ENCODE measurements at regions not wholly inside any gene's neighbourhood (a gene's known extent, or its start where the extent isn't known, plus 50 kb on each side); places are given as distances from the start of the nearest gene placed in this dataset.

DNA sequence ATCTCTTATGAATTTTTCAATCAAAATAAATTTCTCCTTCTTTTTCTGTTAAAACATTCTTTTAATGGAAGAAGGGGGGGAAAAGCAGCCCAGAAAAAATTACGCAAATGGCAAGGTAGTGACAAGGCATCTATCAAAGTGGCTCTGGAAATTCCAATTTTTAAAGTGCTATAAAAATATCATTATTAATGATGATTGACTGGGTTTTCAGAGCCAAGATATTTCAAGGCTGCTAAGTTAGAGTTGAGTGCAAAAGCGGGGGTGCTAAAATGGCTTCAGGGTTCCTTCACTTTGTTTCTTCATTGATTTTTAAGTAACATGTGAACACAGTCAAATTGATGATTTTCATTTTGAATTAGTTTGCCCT lies 171.6 kb upstream of the CITED2 start:
- TF ChIP-seq, protein P1, sequence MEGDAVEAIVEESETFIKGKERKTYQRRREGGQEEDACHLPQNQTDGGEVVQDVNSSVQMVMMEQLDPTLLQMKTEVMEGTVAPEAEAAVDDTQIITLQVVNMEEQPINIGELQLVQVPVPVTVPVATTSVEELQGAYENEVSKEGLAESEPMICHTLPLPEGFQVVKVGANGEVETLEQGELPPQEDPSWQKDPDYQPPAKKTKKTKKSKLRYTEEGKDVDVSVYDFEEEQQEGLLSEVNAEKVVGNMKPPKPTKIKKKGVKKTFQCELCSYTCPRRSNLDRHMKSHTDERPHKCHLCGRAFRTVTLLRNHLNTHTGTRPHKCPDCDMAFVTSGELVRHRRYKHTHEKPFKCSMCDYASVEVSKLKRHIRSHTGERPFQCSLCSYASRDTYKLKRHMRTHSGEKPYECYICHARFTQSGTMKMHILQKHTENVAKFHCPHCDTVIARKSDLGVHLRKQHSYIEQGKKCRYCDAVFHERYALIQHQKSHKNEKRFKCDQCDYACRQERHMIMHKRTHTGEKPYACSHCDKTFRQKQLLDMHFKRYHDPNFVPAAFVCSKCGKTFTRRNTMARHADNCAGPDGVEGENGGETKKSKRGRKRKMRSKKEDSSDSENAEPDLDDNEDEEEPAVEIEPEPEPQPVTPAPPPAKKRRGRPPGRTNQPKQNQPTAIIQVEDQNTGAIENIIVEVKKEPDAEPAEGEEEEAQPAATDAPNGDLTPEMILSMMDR (IDR thresholded peaks at IDR 0.05), result no peak
- Mint-ChIP-seq H3K36me3 (ENCODE audit: low read depth) (no peaks in the 10 kb centered on the region), H3K4me1 (no peaks in the 10 kb centered on the region), H3K4me3 (no peak overlapping the region), H3K27ac (no peak overlapping the region), H3K9me3 (no peaks in the 10 kb centered on the region), H3K27me3 (no peaks in the 10 kb centered on the region)
- ChIA-PET POLR2A (no interaction called here), CTCF (no interaction called here)
- DNase-seq (no peak), ATAC-seq (ENCODE audit: low read depth) (no peak)
- intact Hi-C loops (cut with micrococcal nuclease), result no loop called here

DNA sequence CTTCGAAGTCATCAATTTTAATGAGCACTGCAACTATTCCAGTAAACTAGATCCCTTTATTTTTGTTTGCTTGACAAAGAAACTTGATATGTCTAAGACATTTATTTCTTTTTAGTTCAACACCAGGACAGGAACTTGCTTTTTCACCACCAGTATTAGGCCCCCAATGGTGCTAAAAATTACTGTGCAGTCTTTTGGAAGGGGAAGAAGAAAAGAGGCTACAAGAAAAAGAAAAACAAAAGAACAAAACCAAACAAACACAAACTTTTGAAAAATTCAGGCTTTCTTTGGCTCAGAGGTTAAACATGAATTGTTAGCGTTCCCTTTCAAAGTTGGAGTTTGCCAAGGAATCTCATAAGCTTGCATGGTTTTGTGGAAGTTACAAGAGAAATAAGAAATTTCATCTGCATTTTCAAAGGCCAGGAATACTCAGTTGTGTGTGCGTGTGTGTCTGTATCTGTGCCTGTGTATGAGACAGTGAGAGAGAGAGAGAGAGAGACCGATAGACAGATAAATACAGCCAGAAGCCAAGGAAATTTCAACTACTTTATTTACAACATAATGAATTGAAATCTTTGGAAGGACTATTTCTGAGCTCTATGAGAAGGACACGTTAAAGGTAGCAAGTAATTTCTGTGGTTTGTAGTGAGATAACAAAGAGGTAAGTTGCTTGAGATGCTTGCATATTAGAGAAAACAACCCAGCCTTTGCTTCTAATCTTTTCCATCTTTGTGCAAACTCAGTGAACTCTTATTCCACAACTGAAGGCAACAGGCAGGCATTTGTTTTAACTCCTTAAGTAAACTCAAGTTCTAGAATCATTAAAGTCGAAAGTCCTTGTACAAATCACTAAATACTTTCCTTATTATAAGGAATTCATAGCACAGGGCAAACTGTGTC lies 171.0 kb upstream of the CITED2 start:
- H3K36me3 Mint-ChIP-seq (ENCODE audit: low read depth), result no peaks in the 10 kb centered on the region
- DNase-seq, result no peak
- H3K27ac Mint-ChIP-seq, result no peak overlapping the region
- intact Hi-C loops (cut with micrococcal nuclease), result no loop called here
- no peaks in the 10 kb centered on the region for H3K27me3 Mint-ChIP-seq
- POLR2A ChIA-PET, result no interaction called here
- no peak overlapping the region for H3K4me3 Mint-ChIP-seq
- no peaks in the 10 kb centered on the region for H3K9me3 Mint-ChIP-seq
- TF ChIP-seq, protein P1 (IDR thresholded peaks at IDR 0.05), result no peak
- CTCF ChIA-PET, result no interaction called here
- no peak for ATAC-seq (ENCODE audit: low read depth)
- H3K4me1 Mint-ChIP-seq, result no peaks in the 10 kb centered on the region

DNA sequence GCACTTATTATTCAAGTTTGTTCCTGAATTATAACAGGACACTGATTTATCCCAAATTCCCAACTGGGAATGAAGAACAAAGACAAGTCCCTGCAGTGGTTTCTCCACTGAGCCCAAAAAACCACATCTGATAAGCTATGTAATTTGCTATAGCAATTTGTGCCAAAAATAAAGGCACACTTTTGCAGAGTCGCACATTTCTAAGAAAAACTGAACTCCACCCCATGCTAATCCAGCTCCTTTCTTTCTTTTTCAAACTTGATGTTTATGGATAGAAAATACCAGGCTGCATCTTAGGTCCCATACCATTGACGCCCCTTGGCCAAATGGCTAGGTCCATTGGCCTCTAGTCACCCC lies 170.2 kb upstream of the CITED2 start:
- Mint-ChIP-seq H3K4me3 (no peak overlapping the region), H3K4me1 (no peaks in the 10 kb centered on the region), H3K27ac (no peak overlapping the region), H3K36me3 (ENCODE audit: low read depth) (no peaks in the 10 kb centered on the region), H3K9me3 (no peaks in the 10 kb centered on the region), H3K27me3 (no peaks in the 10 kb centered on the region)
- TF ChIP-seq, protein P1 (IDR thresholded peaks at IDR 0.05), result no peak
- intact Hi-C loops (cut with micrococcal nuclease), result no loop called here
- DNase-seq, result no peak
- ChIA-PET POLR2A (no interaction called here), CTCF (no interaction called here)
- ATAC-seq (ENCODE audit: low read depth), result no peak

DNA sequence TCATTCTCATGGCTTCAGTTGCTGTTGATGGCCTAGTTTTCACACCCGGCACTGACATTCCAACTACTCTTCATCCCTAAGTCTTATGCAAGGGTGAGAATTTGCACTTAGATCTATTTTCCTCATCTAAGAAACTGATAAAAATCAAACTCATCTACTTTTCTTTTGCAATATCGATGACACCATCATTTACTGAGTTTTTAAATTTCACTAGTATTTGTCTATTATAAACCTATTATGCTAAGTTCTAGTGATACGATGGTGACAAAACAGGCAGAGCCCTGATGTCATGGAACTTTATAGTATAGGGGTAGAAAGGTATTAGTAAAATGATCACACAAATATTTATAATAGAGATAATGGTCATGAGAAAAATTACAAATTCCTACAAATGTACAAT lies 167.9 kb upstream of the CITED2 start:
- Mint-ChIP-seq H3K4me1 (no peaks in the 10 kb centered on the region), H3K4me3 (no peak overlapping the region), H3K27me3 (no peaks in the 10 kb centered on the region), H3K36me3 (ENCODE audit: low read depth) (no peaks in the 10 kb centered on the region), H3K27ac (no peak overlapping the region), H3K9me3 (no peaks in the 10 kb centered on the region)
- POLR2A ChIA-PET, result no interaction called here
- TF ChIP-seq, protein P1 (IDR thresholded peaks at IDR 0.05), result no peak
- no peak for ATAC-seq (ENCODE audit: low read depth)
- intact Hi-C loops (cut with micrococcal nuclease), result no loop called here
- CTCF ChIA-PET, result no interaction called here
- no peak for DNase-seq

DNA sequence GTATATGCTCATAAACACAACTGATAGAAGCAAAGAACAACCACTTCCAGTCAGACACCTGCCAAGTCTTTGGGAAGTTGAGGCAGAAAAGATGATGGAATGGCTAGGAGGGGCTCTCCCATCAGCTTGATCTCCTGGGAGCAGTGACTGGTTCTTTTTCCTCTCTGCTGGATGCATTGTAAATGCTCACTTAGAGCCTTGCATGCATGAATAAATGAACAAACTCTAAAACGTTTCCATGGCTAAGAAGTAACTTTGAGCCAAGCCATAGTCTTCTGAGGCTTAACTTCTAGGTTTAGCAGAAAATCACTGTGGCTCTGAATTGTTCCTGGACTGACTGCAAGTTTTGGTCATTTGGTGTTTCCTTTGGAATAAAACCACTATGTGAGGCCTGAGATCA lies 166.4 kb upstream of the CITED2 start:
- intact Hi-C loops (cut with micrococcal nuclease), result no loop called here
- ATAC-seq (ENCODE audit: low read depth), result no peak
- H3K4me3 Mint-ChIP-seq, result no peak overlapping the region
- TF ChIP-seq, protein P1 (IDR thresholded peaks at IDR 0.05), result no peak
- no peaks in the 10 kb centered on the region for H3K36me3 Mint-ChIP-seq (ENCODE audit: low read depth)
- DNase-seq, result no peak
- no peak overlapping the region for H3K27ac Mint-ChIP-seq
- H3K27me3 Mint-ChIP-seq, result no peaks in the 10 kb centered on the region
- ChIA-PET POLR2A (no interaction called here), CTCF (no interaction called here)
- H3K4me1 Mint-ChIP-seq, result no peaks in the 10 kb centered on the region
- no peaks in the 10 kb centered on the region for H3K9me3 Mint-ChIP-seq
